ENCODE measurements at regions not wholly inside any gene's neighbourhood (a gene's known extent, or its start where the extent isn't known, plus 50 kb on each side); places are given as distances from the start of the nearest gene placed in this dataset.

GRCh38 chr2:2871480-2872308 lies 505.9 kb downstream of the EIPR1 start:
- no peak for DNase-seq (ENCODE audit: low read depth)

GRCh38 chr2:2870106-2870505 lies 507.5 kb downstream of the EIPR1 start:
- DNase-seq (ENCODE audit: low read depth): no peak

DNA sequence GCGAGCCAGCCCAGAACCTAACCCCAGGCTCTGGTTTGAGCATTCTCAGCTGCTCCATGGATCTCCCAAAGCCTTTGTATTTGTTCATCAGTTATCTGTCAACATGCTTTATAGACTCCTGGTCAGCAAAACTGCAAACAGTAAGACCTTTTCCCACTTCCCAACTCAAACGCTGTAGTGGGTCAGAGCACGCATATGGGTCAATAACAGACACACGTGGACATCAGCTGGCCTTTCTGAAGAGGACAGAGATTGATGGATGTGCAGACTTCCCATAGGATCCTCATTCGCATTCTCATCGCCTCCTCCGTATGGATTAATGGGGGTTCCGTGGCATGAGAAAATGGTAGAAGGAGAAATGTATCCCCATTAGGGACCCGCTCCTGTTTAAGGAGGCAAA lies 508.1 kb downstream of the EIPR1 start:
- no peak for DNase-seq (ENCODE audit: low read depth)

DNA sequence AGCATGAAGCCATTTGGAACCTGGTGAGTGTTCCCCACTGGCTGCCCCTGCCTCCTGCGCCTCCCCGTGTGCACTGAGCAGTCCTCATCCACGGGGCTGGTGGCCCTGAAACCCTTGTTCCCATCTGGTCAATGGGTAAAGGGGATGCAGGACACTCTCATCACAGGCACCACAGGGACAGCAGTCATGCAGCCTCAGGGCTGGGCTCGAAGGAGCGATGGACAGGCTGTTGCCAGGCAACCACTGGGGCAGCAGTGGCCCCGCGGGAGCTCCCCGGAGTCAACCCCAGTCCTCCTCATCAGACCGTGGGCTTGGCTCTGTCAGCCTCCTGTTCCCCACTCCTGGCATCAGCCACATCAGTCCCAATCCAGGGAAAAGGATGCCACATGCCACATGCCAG lies 509.5 kb downstream of the EIPR1 start:
- DNase-seq (ENCODE audit: low read depth): no peak

- DNase-seq (ENCODE audit: low read depth): no peak
These were observed 510.1 kb downstream of the EIPR1 start for GRCh38 chr2:2867397-2867979.

DNA sequence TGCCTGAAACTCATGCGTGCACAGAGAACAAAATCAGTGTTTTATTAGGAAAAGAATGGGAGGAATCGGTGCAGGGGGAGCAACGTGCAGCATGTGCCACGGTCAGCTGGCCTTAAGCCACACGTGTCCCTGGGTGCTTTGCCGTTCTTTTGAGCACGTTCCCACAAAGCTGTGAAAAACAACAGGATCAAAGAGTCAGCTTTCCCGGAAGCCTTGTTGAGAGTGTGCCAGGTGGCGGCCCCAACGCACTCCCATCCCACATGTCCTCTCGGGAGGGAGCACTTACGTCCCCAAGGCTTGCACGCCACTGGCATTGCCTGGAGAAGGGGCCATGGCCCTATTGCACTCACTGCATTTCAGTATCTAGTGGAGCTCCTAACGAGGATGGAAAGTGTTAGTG lies 511.2 kb downstream of the EIPR1 start:
- no peak for DNase-seq (ENCODE audit: low read depth)

DNA sequence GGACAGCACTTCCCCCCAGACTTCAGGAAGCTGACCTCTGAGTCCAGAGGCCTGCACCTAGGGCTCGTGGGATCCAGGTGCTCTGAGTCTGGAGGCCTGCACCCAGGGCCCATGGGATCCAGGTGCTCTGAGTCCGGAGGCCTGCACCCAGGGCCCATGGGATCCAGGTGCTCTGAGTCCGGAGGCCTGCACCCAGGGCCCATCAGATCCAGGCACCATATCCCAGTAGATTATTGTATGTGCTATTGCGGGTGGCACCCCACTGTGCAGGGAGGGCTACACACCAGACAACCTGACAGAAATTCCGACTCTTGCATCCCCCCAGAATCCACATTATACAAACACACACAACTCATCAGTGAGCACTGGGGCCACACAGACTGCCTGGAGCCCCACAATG lies 515.2 kb downstream of the EIPR1 start:
- no peak for DNase-seq (ENCODE audit: low read depth)

DNA sequence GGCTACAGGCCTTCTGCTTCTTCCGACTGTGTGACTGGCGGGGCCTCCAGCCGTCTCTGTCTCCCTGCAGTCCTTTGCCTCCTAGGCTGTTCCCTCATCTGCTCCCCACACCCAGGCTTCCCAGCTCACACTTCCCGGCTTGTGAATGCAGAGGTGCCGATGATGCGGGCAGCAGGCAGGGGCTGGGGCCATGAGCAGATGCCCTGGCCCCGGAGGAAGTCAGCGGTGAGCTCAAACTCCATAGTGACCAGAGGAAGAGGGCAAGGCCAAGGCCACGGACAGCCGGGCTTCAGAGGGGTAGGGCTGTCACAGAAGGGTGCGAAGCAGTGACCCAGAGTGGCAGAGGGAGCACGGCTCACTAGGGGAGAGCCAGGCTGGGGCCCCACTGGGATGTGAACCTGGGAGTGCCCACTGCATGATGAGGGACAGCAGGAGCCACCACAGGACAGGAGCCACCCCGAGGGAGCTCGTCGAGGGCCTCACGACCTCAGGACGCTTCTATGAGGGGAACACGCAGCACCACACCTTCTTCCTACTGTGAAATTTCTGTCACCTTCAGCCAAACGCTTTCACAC lies 515.9 kb downstream of the EIPR1 start:
- no peak for DNase-seq (ENCODE audit: low read depth)

DNA sequence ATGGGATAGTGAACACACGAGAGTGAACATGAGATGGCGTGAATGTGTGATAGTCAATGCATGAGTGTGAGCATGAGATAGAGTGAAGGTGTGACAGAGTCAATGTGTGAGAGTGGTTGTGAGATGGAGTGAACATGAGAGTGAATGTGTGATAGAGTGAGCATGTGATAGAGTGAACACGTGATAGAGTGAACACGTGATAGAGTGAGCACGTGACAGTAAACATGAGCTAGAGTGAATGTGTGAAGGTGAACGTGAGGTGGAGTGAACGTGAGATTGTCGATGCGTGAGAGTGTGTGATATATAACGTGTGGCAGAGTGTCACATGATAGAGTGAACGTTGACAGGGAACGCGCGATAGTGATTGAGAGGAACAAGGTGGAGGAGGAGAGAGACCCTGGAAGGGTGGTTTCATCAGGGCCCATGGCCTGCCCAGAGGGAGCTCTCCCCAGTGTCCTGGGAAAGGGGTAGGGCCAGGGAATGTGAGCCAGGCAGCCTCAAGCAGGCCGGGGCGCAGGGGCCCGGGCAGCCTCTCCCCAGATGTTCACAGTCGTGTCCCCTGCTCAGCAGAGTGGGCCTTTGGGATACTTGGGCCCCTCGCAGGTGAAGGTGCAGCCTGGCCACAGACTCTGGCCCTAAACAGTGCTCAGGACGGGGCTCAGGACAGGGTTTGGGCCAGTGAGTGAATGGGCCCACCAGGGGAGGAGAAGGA lies 516.9 kb downstream of the EIPR1 start:
- DNase-seq (ENCODE audit: low read depth): no peak

DNA sequence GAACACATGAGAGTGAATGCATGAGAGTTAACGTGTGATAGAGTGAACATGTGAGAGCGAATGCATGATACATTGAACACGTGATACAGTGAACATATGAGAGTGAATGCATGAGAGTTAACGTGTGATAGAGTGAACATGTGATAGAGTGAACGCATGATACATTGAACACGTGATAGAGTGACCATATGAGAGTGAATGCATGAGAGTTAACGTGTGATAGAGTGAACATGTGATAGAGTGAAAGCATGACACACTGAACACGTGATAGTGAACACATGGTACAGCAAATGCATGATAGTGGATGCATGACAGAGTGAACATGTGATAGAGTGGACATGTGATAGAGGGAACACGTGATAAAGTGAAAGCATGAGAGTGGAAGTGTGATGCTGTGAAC lies 517.9 kb downstream of the EIPR1 start:
- DNase-seq (ENCODE audit: low read depth): no peak

DNA sequence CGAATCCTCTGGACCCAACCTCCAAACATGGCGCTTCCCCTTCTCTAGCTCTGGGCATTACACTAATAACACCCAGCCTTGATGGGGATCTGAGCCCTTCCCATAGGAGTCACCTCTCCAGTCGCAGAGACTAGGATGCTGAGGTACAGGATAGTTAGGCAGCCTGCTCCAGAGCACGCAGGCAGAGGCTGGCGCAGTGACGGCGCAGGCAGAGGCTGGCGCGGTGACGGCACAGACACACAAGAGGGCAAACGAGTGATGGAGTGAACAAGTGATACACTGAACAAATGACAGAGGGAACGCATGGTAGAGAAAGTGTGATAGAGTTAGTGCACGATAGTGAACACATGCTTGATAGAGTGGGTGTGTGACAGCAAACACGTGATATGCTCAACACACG lies 518.5 kb downstream of the EIPR1 start:
- DNase-seq (ENCODE audit: low read depth): no peak

- no peak for DNase-seq (ENCODE audit: low read depth)
These were observed 520.7 kb downstream of the EIPR1 start for GRCh38 chr2:2856723-2857415.

GRCh38 chr2:2855297-2855696 lies 522.3 kb downstream of the EIPR1 start:
- no peak for DNase-seq (ENCODE audit: low read depth)

GRCh38 chr2:2853346-2853745 lies 522.3 kb upstream of the MYT1L start:
- DNase-seq (ENCODE audit: low read depth): no peak

DNA sequence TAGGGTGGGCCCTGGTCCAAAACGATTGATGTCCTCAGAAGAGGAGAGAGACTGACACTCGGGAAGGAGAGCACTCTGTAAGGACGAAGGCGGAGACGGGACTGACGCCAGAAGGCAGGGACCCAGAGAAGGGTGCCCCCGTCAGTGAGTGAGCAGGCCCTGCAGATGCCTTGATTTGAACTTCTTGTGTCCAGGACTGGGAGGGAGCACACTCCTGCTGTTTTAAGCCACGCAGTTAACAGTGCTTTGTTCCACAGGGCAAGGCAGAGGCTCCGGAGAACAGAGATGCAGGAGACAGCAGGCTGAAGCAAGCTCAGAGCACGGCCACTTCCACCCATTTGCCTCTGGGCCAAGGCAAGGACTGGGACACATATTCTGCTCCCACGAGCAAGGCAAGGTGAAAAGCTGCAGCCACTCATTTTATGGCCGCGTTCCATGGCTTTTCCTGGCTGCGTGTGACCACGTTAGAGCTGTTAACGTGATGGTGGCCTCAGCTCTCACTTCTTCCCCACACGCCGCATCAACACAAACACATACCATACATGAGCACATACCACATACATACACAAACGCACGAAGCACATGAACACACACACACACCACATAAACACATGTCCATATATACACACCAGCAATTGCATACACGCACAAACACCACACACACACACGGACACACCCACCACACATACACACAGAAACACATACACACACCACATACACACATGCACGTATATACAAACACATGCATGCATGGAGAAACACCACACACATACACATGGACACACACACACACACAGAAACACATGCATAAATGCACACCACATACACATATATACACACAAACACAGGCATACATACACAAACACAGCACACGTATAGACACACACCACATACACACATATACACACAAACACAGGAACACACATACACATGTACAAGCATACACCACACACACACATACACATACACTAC lies 521.0 kb upstream of the MYT1L start:
- DNase-seq (ENCODE audit: low read depth): no peak

GRCh38 chr2:2851316-2851715 lies 520.2 kb upstream of the MYT1L start:
- no peak for DNase-seq (ENCODE audit: low read depth)

DNA sequence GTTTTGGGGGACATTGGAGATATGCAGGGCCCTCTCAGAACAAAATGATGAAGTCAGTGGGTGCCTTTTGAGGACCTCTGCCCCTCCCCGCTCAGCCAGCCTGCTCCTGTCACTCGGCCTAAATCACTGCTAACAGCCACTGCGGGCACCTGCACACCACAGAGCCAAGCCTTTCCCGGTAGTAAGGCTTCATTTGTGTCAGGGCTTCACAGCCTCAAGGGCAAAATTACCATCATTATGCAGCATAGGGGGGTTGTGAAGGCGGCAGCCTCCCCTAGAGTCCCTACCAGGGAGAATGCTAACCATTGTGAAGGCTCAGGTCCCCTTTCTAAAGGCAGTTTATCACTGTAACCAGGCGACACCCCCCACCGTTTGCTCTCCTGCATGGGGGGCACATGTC lies 519.8 kb upstream of the MYT1L start:
- no peak for DNase-seq (ENCODE audit: low read depth)

- no peak for DNase-seq (ENCODE audit: low read depth)
These were observed 519.2 kb upstream of the MYT1L start for GRCh38 chr2:2850218-2850755.

DNA sequence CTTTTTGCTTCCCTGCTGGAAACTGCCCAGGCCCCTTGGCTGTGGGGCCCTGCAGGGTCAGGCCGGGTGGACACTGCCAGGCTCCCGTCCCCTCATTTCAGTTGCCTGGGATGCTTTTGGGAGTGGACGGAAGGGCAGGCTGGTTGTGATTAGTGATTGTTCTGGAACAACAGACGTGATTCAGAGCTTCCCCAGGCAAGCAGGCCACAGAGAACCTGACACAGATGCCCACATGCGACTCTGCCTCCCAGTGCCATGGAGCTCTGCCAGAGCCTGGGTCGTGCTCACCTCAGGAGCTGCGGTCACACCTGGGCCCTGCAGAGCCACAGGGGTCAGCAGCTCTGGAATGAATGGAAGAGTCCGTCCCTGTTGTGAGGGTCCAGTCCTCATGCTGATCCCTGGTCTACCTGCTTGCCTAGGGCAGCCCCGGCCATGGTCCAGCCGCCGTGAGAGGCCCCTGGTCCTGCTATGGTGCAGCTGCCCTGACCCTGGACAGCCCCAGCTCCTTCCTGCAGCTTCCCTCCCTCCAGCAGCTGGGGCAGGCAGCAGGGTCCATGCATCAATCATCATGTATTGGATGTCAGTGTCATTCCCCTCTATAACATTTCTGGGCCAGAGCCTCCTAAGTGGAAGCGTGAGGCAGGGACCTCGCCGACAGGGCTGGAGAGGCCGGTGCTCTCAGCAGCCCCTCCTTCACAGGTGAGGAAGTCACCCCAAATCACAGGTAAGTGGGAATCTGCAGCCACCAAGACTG lies 518.6 kb upstream of the MYT1L start:
- DNase-seq (ENCODE audit: low read depth): no peak
